NCI-H2196 treated with DMSO at 0.1 percent for 48 hours (cell line): ENCODE measurements at regions not wholly inside any gene's neighbourhood (a gene's known extent, or its start where the extent isn't known, plus 50 kb on each side); places are given as distances from the start of the nearest gene placed in this dataset.
"Not testable (repeated sequence)": the region's sequence is repeated elsewhere in the genome, so short reads cannot be mapped to it uniquely, and the experiment has no call there.

ENCODE experiments used
- DNase-seq: peaks from one replicate; lab custom pipeline; 2025; ENCODE audit not compliant: unreplicated experiment; lab: John Stamatoyannopoulos, UW

DNA sequence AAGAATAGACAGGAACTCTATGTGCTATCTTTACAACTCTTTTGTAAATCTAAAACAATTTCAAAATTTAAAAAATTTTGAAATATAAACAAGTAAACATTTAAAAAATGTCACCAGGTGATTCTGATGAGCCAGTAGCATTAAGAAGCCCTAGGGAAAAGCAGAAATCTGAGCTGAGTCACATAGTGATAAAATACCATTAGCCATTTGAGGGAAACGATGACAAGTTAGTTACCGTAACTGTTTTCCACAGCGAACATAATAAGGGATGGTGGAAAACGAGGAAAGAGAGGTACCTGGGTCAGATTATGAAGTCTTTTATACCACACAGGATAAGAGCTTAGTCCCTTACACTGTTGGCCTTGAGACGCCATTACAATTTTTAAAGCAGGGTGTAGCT, 55.5 kb downstream of the PRR15 start:
- DNase-seq = no peak

- DNase-seq = no peak
Observed at GRCh38 chr7:29619848-29620555, 56.4 kb downstream of the PRR15 start.

DNA sequence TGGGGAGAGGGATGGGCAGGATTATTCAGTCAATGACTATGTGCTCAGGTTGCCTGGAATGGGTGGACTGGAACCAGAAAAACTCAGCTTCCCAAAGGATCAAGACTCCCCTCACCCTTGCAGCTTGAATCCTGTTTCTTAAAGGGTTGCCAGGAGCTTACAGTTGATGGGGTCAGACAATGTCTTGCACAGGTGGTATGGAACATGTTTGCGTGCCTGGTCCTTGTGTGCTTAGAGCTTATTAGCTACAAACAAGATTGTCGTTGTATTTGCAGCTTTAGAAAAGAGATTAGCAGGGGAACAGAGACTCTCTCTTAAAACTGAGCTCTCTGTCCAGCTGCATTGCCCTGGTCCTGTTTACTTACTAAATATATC, 56.9 kb downstream of the PRR15 start:
- no peak for DNase-seq

DNA sequence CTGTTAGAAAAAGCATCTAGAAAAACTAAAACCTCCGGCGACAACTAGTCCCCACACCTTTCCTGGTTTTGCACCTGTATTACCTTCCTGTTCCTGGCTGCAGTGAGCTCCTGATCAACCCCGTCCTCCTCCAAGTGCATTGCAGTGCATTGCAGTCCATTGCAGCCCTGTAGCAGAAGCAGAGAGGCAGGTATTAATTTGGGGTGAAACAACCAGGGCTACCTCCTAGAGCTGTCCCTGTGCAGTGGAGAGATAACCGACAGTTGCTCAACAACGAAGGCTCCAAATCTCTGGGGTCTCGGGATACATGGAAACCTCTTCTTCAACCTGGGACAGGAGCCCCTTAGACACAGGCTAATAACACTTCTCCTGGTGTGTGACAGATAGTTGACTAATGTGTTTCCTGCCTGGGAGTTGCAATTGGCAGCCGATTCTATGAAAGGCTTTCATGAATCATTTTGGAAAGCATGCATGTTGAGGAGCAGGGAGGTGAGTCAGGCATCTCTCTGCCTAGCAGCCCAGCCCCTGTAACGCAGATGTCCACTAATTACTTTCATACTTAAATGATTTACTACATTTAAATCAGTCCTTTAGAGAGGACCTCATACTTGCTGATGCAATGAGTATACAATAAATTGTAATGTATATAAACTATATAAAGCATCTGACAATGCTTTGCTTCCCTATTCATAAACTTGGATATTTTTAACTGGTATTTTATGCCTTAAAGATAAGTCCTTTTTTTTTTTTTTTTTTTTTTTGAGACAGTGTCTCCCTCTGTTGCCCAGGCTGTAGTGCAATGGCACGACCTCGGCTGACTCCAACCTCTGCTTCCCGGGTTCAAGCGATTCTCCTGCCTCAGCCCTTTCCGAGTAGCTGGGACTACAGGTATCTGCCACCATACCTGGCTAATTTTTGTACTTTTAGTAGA, 59.0 kb downstream of the PRR15 start:
- DNase-seq = no peak

- no peak for DNase-seq
Observed at GRCh38 chr7:29623973-29624372, 60.3 kb downstream of the PRR15 start.

DNA sequence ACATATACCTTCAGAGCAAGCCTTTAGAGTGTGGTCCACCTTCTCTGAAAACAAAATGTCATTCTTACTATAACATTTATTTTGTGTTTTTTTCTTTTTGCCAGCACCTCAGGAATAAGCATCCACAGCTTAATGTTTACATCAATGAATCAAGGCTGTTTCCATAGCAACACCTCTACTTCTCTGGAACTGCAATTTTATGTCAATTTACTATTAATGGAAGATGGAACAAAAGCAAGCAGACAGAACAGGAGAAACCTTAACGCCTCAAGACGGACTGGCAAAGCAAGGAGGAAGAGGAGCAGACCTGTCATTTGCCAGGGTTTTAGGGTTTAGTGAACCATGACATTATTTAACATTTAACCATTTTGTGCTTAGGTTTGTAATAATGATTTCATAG, 63.1 kb downstream of the PRR15 start:
- no peak for DNase-seq

DNA sequence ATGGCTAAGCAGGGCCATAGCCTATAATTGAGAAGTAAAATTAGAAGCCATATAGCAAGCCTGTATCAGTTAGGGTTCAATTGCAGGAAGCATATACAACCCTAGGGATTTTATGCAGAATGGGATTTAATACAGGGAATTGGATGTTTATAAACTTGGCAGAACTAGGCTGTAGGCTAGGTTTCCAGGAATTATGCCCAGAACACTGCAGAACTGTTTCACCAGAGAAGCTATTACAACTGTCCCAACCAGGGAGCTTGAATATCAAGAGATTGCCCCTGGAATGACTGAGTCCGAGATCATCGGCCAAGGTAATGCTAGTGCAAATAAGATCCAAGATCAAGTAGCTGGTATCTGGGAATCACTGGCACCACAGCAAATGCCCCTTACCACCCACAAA, 64.0 kb downstream of the PRR15 start:
- DNase-seq = no peak

DNA sequence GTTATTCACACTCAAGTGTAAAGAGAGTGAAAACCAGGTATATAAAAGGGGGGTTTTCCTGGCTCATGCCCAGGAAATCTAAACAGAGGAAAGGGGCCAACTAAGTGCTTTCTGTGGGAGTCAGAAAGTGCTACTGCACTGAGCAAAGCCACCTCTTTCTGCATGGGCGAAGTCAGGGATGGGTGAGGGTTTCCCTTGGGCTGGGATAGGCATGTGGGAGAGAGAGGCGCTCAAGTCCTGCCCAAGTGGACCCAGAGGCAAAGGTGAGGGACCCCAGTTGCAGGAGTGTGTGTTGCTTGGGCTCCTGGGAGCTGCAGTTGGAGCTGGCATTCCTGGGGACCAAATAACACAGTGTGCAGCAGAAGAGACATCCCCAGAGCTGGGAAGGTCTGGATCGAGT, 65.9 kb downstream of the PRR15 start:
- no peak for DNase-seq

- DNase-seq = not testable (repeated sequence)
Observed at GRCh38 chr7:29635067-29636008, 71.7 kb downstream of the PRR15 start.

DNA sequence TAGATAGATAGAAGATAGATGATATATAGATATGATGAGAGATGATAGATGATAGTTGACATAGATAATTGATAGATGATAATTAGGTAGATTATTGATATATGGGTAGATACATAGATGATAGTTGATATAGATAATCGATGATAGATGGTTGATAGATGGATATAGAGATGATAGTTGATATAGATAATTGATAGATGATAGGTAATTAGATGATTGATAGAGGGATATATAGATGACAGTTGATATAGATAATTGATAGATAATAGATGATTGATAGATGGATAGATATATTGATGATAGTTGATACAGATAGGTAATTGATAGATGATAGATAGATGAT, 72.3 kb downstream of the PRR15 start:
- no peak for DNase-seq

- no peak for DNase-seq
Observed at GRCh38 chr7:29637374-29637773, 73.7 kb downstream of the PRR15 start.

DNA sequence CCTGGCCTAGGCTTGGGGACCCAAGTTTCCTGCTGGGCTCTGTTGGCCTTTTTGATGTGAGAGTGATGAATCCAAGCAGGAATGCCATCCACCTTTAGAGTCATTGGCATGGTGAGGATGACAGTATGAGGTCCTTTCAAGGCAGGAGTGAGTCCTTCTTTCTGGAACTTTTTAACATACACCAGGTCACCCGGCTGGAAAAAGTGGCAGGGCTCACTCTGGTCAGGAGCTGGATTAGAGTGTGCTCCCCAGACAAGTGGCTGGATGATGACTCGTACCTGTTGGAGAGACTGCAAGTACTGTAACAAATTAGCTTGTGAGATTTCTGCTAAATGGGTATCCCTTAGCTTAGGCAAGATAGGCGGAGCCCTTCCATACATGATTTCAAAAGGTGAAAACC, 75.2 kb downstream of the PRR15 start:
- DNase-seq = not testable (repeated sequence)

DNA sequence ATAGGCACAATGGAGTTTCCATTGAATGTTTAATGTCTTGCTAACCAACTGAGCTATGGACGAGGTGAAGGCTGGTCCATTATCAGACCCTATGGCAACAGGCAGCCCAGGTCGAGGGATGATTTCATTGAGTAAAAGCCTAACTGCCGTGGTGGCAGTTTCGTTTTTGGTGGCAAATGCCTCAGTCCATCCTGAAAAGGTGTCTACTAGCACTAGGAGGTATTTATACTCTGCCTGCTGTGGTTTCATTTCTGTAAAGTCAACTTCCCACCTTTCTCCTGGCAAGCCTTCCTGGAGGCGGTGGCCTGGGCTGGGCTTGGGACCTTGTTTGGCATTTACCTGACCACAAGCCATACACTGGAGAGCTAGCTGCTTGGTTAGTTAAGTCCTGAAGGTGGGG, 75.8 kb downstream of the PRR15 start:
- no peak for DNase-seq

GRCh38 chr7:29639886-29640595, 76.4 kb downstream of the PRR15 start:
- DNase-seq = peak; percentile 59

DNA sequence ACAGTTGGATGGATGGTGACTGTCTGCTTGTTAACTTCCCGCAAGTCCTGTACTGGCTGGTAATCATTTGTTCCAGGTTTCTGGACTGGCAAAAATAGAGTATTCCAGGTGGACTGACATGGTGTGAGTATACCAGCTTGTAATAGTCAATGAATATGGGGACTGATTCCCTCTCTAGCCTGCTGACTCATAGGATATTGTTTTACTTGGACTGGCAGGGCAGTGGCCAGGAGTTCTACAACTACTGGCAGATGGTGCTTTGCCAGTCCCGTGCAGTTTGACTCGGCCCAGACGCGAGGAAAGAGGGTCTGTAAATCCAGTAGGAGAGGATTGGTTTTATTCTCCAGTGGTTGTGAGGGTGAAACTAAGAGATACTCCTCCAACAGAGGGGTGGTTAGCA, 78.0 kb downstream of the PRR15 start:
- no peak for DNase-seq

GRCh38 chr7:29642494-29643155, 79.0 kb downstream of the PRR15 start:
- DNase-seq = no peak

DNA sequence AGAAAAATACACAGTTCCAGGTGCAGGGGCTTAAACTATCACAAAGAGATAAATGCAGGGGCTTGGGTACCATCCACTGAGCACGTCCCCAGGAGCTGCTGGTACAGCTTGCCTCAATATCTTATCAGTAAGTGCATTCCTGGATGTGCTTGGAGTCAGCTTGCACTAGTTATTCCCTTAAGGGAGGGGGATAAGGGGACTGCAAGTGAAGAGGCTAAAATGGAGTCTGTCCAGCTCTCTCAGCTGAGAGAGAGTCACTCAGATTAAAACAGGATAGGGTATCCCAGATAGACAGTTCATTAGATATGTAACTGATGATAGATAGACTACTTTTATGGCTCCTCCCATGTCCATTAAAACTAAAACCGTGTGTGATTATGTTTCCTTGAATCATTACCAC, 82.5 kb downstream of the PRR15 start:
- not testable (repeated sequence) for DNase-seq

DNA sequence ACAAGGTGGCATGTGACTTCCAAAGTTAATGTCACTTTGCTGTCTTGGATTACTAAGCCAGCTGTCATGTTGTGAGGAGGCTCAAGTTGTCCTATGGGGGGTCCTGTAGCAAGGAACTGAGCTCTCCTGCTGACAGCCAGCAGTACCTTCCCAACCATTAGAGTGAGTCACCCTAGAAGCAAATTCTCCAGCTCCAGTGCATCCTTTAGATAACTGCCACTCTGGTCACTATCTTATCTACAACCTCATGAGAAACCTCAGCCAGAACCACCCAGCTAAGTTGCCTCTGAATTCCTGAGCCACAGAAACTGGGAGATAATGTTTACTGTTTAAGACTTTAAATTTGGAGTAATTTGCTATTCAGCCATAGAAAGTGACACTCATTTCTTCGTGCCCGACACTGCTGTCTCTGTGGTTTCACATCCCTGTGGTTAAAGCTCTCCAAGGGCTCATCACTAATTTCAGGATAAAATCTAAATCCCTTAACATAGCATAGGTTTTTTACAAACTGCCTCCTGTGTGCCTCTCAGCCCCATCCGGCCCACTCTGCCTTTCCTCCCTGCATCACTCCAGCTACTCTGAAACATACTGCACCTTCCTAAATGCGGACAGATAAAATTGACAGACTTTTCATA, 83.5 kb downstream of the PRR15 start:
- DNase-seq = no peak

DNA sequence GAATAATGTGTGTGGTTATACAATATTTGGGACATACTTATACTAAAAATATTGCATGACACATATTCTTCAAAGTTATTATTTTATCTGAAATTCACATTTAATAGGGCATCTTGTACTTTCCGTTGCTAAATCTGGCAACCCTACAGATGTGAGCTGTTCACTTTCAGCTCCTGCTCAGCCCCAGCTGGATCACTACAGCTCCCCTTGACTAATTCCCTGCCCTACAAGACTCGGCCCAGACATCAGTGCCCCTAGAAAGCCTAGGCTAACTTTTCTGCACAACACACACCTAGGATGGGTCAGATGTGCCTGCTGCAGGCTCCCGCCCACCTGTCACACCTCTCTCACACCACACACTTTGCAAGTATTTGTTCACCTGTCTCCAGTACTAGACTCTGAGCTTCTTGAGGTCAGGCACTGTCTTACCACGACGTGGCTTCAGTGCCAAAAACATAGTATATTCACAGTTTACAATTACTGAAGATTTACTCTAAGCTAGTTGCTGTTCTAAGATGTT, 84.1 kb downstream of the PRR15 start:
- not testable (repeated sequence) for DNase-seq
